Glutamatergic neuron (in vitro differentiated cells): ENCODE measurements at regions not wholly inside any gene's neighbourhood (a gene's known extent, or its start where the extent isn't known, plus 50 kb on each side); places are given as distances from the start of the nearest gene placed in this dataset.

Experiments used
- DNase-seq: peaks from one replicate; pipeline ENCODE4 v3.0.0; 2022
- H3K27ac Mint-ChIP-seq: one replicate; pipeline ENCODE4 v1.8.0; 2020; ENCODE audit warnings: mild to moderate bottlenecking, mixed read lengths, inconsistent platforms; ENCODE audit not compliant: unreplicated experiment
- H3K27me3 Mint-ChIP-seq: one replicate; pipeline ENCODE4 v1.8.0; 2020; ENCODE audit warnings: mild to moderate bottlenecking, moderate library complexity, mixed read lengths, inconsistent platforms; ENCODE audit not compliant: unreplicated experiment
- H3K36me3 Mint-ChIP-seq: one replicate; pipeline ENCODE4 v1.8.0; 2020; ENCODE audit warnings: mild to moderate bottlenecking, mixed read lengths, inconsistent platforms; ENCODE audit not compliant: unreplicated experiment
- H3K4me1 Mint-ChIP-seq: one replicate; pipeline ENCODE4 v1.8.0; 2020; ENCODE audit warnings: mild to moderate bottlenecking, low read depth, mixed read lengths, inconsistent platforms; ENCODE audit not compliant: unreplicated experiment
- H3K4me3 Mint-ChIP-seq: one replicate; pipeline ENCODE4 v1.8.0; 2020; ENCODE audit warnings: mild to moderate bottlenecking, mixed read lengths, inconsistent platforms; ENCODE audit not compliant: unreplicated experiment
- H3K9me3 Mint-ChIP-seq: one replicate; pipeline ENCODE4 v1.8.0; 2020; ENCODE audit warnings: mild to moderate bottlenecking, moderate library complexity, mixed read lengths, inconsistent platforms; ENCODE audit not compliant: unreplicated experiment
- CTCF ChIP-seq: fragments of 200-600 bp; sonication (generic); IDR thresholded peaks from one replicate; pipeline ENCODE4 v1.5.0; 2021; ENCODE audit not compliant: partially characterized antibody, unreplicated experiment

GRCh38 chr4:115596265-115597001 lies 483.0 kb upstream of the NDST4 start:
- no peak overlapping the region for H3K4me3 Mint-ChIP-seq
- no peak overlapping the region for H3K27ac Mint-ChIP-seq
- H3K4me1 Mint-ChIP-seq, result no peaks in the 10 kb centered on the region
- H3K27me3 Mint-ChIP-seq, result peaks cover 4% of the 10 kb centered on the region
- DNase-seq, result no peak
- no peaks in the 10 kb centered on the region for H3K9me3 Mint-ChIP-seq
- TF ChIP-seq CTCF, result no peak
- H3K36me3 Mint-ChIP-seq, result no peaks in the 10 kb centered on the region

DNA sequence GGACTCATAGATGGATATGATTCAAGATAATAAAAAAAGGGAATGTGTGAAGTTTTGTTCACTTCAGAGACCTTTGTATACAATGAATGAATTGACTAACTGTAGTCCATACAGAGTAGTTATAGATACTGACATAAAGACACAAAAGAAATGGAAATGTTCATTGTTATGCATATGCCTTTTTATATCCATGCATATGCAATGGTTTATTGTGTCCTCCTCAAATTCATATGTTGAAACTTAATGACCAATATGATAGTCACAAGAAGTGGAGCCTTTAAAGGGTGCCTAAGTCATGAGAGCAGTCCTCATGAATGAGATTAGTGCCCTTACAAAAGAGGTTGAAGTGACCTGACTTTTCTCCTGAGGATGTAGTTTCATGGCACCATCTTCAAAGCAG lies 467.5 kb upstream of the NDST4 start:
- Mint-ChIP-seq H3K36me3 (no peaks in the 10 kb centered on the region), H3K27me3 (no peaks in the 10 kb centered on the region), H3K4me1 (no peaks in the 10 kb centered on the region), H3K4me3 (no peak overlapping the region), H3K27ac (no peak overlapping the region), H3K9me3 (no peaks in the 10 kb centered on the region)
- DNase-seq, result no peak
- TF ChIP-seq CTCF, result no peak

DNA sequence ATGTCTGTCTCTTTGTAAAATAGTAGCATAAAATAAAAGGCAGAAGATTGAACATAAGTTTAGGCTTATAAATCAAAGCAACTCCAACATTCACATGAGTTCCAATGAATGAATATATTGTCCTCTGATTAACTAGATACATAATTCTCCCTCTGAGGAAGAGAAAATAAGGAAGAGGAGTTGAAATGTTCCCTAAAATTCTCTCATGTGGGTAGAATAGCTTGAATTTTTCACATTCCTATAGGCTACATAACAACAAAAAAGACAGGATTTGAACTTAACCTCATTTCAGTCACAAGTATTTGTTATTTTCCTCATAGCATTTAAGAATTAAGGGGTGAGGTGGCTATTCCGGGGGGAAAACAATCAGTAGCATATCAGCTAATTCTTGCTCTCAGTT lies 462.4 kb upstream of the NDST4 start:
- Mint-ChIP-seq H3K4me3 (no peak overlapping the region), H3K9me3 (peaks cover 1% of the 10 kb centered on the region), H3K36me3 (peaks cover 8% of the 10 kb centered on the region), H3K4me1 (no peaks in the 10 kb centered on the region), H3K27me3 (no peaks in the 10 kb centered on the region), H3K27ac (no peak overlapping the region)
- DNase-seq, result no peak
- no peak for TF ChIP-seq CTCF

- Mint-ChIP-seq H3K4me1 (peaks cover 3% of the 10 kb centered on the region), H3K36me3 (no peaks in the 10 kb centered on the region), H3K27me3 (no peaks in the 10 kb centered on the region), H3K9me3 (no peaks in the 10 kb centered on the region), H3K27ac (no peak overlapping the region), H3K4me3 (no peak overlapping the region)
- no peak for DNase-seq
- no peak for TF ChIP-seq CTCF
These were observed 449.1 kb upstream of the NDST4 start for GRCh38 chr4:115562506-115562905.

- TF ChIP-seq CTCF, result no peak
- no peaks in the 10 kb centered on the region for H3K27me3 Mint-ChIP-seq
- no peaks in the 10 kb centered on the region for H3K36me3 Mint-ChIP-seq
- no peak for DNase-seq
- no peak overlapping the region for H3K27ac Mint-ChIP-seq
- no peak overlapping the region for H3K4me3 Mint-ChIP-seq
- H3K9me3 Mint-ChIP-seq, result no peaks in the 10 kb centered on the region
- peaks cover 2% of the 10 kb centered on the region for H3K4me1 Mint-ChIP-seq
These were observed 434.7 kb upstream of the NDST4 start for GRCh38 chr4:115548123-115548522.
